GM18909 (cell line): ENCODE measurements at regions not wholly inside any gene's neighbourhood (a gene's known extent, or its start where the extent isn't known, plus 50 kb on each side); places are given as distances from the start of the nearest gene placed in this dataset.

Experiments used
- ATAC-seq: cut with Tn5 transposase; IDR thresholded peaks from one replicate; pipeline ENCODE4 v1.9.1; 2021; ENCODE audit warnings: mild to moderate bottlenecking; ENCODE audit not compliant: unreplicated experiment, poor library complexity

DNA sequence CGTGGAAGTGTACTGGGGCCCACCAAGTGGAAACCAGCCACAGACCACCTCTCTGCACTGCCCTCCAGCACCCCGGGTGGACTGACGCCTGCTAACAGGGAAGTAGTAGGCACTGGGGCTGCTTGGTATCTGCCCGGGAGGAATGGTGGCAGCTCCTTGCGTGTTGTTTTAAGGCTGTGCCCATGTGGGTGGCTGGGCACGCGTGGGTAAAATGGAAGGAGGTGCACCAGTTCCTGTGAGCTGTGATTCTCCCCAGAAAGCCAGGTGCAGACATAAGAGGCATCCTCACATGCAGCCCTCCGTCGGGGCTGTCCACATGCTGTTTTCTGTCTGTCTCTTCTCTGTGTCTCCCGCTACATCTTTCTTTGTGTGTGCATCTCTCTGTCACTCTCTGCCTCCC is 122.3 kb downstream of the ENGASE start:
- ATAC-seq = no peak

DNA sequence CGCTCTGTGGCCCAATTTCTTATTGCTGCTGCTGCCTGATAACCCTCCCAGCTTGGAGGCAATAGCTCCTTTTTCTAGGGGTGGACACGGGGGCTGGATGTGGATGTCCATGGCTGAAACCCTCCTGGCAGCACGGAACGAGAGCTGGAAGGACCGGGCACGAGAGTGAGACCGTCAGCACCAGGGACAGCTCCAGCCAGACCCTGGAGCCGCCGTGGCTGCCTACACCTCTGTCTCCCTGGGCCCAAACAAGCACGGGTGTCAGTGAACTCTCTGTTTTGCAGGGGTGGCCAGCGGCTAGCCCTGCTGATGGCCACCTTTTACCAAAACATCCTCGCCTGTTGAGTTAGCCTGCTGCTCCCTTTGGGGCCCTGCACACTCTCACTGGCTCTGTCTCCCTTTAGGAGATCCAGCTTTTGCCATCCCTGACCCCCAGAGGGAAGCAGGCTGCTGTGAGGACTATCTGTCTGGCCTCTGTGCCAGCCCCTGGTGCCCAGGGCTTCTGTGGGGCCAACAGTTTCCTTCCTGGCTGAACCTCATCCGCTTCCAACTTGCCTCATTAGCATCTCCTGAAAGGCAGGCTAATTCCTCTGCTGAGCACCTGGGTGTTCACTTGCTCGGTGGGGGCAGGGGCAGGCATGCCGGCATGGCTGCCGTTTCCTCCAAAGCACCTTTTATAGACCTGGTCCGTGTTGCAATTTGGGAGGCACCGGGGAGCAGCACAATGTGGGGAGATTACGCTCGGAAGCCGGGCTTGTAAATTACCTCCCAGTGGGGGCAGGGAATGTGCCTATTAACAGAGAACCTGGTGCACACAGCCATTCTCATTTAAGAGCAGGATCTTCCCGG is 118.1 kb downstream of the ENGASE start:
- no peak for ATAC-seq

DNA sequence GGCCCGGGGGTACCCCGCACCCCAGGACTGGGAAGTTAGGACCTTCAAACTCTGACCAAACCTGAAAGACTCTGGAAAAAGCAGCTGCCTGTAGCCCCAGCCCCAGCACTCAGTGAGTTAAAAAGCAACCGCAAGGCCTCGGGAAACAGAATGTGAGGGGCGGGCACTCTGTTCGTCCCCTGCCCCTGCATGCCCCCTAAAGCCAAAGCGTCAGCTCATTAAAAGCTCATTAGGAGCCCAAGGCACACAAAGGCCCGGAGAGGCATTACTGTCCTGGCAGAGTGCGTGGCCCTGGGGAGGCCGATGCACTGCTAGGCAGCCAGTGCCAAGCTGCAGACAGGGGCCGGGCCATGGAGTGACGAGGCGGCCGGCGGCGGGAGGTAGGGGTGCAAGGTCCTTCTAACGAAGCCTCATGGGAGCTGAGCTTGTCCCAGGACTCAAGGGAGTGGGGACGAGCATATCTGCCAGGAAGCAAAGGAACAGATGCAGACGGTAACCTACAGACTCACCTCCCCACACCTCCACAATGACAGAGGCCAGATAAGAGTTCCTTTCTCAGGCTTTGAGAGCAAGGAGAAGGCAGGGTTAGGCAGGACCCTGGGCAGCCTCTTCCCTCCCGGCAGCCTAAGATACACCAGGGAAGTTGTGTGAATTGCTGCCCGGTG is 116.8 kb downstream of the ENGASE start:
- ATAC-seq = no peak

DNA sequence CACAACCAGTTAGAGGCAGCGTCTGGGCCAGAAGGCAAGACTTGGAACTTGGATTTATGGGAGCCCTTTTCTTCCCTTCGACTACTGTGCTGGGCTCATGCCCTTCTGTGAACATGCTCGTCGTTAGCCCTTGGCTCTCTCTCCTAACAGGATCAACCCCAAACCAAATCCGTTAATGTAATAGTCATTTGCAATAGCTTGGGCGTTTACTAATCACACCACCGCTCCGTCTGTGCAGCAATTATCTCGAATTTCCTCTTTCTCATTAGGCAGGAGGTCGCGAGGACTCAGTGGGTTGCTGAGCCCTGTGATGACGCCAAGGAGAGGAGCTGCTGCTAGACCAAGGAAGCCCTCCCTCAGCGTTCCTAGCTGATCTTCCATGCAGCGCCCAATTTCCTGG is 114.7 kb downstream of the ENGASE start:
- no peak for ATAC-seq

DNA sequence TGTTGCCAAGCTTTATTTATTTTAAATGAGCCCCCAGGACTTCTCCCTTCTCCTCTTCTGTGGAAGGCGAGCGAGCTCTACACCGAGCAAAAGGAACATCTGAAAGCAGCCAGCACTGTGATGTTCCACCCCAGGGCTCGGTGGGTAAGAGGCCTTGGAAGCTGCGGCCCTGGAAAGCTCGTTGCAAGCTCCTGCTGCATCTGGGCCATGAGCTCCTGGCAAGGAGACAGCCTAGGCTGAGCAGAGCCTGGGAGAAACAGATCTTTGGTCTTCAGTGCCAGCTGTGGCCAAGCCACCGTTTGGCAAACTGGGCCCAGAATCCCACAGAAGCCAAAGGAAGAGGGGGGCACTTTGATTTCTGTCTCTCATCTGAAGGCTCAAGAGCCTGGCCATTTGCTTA is 114.1 kb downstream of the ENGASE start:
- no peak for ATAC-seq

DNA sequence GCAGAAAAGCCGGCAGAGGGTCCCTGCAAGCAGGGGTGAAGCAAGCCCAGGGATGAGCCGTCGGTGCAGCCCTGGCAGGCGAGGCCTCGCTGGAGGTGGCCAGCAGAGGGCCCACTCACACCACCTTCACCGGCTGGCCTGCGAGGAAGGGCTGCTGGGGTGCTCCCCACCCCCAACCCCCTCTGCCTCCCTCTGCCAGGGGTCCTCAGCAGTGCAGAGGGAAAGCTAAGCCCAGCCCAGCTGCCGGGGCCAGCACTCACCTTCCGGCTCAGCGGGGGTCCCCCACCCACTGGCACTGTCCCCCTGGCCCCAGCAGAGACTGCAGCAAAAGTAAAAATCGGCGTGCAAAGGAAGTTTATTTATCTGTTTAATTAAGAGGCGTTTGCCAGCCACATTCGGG is 113.4 kb downstream of the ENGASE start:
- no peak for ATAC-seq

DNA sequence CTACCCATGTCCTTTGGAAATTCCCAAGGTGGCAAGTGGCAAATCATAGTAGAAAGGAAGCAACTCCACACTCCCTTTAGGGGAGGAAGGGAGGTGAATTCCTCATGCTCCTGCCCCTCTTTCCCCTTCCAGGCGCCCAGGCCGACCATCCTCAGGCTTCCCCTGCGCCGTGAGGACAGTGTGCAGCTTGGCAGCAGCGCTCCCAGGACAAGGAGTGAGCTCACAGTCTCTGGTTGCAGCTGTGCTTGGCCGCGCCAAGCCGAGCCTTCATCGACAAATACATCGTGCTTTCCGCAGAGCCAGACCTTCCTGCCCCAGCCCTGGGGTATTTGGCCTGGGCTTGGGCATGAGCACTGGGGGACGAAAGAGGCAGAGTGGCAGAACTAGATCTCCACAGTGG is 112.6 kb downstream of the ENGASE start:
- no peak for ATAC-seq

DNA sequence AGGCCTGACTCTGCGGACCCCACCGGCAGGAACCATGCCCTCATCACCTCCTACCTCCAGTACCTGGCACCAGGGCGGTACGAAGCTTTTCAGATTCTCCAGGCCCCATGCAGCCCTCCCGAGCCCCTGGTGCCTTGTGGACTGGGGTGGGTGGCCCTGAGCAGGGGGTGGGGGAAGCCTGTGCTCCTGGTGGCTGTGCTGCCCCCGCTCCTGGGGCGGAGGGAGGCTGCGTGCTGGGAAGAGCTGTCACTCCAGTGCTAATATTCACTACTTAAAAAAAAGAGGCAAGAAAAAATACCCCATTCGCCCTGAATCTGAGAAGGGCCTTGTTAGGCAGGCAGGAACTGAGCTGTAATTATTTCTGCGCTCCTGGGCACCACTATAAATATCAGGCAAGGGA is 111.8 kb downstream of the ENGASE start:
- ATAC-seq = no peak

DNA sequence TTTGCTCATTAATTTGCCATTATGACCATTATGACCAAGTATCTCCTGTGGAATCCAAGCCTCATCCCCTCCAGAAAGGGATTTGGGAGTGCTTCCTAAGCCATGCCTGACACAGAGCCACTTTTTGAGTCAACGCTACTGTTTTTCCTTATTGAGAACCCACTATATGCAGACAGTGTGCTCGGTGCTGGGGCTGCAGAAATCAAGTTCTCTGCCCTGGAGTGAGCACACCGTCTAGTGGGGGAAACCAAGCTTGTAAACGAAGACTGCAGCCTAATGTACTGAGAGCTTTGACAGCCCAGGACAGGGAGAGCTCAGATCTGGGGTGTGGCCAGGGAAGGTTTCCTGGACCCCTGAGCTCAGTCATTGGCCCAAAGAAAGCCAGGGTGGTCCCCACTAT is 111.0 kb downstream of the ENGASE start:
- ATAC-seq = no peak

DNA sequence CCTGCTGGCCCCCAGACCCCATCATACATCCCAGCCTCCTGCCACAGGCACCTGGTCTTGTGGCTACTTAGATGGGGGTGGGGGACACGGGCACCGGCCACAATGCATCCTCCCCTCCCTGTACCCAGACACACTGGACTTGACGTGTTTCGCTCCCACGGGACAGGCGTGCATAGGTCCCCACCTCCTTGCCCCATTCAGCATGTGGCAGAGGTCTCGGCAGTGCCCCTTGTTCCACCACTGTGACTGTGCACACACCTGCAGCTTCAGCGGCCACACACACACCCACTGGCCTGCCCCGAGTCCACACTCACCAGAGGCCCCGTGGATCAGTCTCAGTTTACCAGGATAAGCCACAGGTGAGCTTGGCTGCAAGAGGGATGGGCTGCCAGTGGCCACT is 109.6 kb downstream of the ENGASE start:
- ATAC-seq = no peak

DNA sequence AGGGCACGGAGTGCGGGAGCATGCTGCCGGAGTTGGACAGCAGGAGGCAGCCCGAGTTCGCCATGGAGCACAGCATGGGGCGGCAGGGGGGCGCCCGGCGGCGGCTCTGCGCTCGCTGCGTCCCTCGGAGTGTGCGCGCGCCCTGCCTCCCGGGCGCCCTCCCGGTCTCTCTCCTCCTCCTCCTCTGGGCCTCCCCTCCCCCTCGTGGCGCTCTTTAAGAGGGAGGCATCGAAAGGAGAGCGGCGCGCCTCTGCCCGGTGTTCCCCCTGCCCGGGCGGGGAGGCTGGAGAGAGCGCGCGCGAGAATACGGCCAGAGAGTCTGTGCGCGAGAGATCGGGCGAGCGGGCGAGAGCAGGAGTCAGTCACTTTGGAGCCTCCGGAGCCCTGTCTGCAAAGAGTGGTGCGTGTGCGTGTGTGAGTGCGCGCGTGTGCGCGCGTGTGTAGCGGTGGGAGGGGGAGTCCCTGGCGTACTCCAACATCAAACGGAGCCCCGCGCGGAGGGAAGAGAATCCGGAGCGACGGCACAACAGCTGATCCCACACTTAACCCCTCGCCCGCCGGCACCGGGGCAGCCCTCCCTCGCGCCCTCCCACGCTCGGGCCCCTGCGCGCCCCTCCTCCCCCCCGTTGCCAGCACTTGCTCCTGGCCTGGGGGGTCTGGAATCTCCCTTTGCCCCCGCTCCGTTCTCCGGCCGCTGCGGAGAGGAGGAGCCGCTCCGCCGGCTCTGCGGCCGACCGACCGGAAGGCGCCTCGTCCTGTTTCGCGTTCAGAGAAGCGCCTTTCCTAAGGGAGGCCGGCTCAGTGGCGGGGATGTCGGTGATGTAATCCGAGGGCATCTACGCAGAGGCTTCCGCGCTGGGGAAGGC is 108.9 kb downstream of the ENGASE start:
- ATAC-seq = no peak

DNA sequence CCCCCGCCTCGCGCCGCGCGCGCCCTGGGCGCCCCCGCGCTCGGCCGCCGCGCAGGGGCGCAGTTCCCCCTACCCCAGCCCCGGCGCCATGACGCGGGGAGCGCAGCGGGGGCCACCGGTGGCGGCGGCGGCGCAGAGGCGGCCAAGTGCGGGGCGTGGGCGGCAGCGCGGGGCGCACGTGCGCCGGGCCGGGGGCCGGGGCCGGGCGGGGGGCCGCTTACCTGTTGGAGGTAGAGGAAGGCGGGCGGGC is 108.3 kb downstream of the ENGASE start:
- no peak for ATAC-seq

DNA sequence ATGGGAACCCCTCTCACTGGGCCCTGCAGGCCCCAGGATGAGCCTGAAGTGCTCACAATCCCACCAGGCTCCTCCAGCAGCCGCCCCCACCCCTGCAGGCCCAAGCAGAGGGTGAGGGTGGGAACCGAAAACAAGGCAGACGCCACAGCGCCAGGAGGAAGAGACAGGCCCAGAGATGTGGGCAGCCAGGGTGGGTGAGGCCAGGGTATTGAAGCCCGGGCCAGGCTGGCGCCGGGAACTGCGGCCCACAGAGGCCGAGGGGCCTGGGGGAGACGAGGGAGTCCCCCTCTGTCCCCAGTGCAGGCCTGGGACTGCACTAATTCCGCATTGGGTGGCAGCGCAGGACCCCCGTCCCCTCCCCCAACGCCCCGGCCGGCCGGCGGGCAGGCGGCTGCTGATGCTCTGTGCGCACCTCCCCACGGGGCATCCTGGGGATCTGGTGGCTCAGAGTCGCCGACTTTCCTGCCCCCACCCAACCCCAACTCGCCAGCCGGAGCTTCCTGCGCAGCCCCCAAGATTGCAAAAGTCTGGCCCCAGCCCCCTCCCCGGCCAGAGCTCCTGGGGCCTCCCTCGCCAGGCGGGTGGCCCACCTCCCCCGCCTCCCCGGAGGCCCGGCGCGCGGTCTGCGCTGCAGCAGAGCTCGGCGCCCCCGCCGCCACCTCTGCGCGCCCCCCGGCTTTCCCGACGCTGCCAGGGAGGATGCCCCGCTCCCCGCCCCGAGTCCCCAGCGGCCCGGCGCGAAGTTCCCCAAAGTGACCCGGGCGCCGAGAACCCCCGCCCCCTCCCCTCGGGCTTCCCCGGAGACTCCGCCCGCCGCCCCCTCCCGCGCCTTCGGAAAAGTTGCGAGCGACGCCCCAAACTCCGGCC is 107.8 kb downstream of the ENGASE start:
- ATAC-seq = no peak

DNA sequence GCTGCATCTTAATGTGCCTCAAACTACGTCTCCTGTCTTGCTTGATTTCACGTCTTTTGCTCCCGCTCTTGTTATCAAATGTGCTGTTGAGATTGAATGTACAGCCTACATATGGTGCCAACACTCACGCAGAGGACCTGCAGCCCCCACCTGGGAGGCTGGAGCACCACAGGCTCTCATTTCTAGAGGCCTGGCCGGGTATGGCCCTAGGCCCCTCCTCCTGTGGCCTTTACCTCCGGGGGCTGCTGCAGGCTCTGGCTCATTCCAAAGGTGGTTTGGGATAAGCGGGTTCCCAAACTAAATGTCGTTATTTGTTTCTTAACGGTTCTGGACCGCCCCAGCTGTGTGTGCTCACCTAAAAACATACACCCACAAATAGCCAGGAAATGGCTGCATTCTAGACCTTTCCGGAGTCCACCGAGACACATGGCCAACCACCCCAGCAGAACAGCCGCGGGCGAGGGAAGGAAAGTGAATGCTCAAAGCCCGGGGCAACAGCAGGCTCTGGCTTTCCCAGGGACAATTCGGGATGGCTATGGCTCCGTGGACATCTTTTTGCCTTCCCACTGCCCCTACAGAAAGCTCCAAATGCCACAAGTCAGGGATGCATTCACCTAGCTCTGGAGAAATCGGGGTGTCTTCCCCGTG is 105.9 kb downstream of the ENGASE start:
- no peak for ATAC-seq

DNA sequence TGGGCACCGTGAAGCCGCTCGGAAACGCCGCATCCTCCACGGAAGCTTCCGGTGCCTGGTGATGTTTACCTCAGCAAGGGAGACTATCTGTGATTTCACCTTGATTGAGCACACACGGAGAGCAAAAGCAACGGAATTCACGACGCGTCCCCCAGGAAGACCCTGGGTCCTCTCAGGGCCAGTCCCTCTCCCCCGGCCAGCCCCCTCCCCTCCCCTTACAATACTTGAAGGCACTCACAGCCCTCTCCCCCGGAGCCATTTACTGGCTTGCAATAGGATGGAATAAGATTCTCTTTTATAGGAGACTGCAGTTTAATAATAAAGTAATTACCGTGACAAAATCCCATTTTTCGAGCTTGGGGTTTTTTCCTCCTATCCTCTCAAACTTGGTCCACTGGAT is 104.7 kb downstream of the ENGASE start:
- ATAC-seq = no peak

DNA sequence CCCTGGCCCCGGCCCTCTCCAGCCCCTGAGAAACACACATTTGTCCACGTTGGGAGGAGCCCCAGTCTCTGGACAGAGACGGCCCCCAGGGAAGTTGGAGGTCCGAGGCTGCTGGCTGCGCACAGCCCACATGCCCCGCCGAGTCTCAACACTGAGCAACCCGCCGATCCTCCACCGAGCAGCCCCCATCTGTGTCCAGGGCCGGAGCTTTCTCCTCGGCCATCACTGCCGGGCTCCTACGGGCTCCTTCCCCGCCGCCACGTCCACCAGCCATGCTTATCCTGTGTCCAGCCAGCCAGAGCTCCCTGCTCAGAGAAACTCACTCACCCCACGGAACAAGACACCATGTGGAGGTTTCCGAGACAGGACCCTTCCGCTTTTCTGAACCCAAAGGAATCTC is 103.3 kb downstream of the ENGASE start:
- no peak for ATAC-seq

DNA sequence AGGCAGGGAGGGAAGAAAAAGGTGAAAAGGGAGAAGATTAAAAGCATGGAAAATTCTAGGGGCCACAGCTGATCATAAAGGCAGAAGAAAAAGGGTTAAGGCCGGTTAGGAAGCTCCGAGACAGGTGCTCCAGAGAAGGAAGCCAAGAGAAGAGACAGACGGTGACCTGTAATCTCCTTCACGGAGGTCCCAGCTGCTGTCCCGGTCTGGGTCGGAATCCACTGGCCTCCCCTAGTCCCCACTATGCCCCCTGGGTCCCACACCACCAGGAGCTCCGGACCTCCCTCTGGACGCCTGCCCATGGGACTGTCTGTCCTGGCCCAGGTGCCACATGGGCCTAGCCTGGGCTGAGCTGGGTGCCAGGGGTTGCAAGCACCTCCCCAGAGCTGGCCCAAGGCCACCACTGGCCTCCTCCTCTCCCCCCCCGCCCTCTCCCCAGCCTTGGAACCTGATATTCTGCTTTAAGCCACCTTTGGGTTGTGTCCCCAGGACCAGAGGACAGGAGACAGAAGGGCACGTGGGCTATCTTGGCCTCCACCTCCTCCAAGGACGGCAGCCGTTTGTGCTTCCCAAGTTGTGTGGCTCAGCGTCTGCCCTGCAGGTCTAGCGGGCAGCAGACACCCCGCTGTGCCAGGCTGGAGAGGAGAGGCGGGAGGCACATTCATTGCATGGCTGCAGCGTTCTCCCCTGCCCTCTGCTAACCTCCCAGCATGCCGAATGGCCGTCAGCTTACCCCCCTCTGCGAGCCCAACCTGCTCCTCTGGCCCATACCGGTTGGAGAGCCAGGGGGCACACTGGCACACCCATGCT is 102.4 kb downstream of the ENGASE start:
- ATAC-seq = no peak

DNA sequence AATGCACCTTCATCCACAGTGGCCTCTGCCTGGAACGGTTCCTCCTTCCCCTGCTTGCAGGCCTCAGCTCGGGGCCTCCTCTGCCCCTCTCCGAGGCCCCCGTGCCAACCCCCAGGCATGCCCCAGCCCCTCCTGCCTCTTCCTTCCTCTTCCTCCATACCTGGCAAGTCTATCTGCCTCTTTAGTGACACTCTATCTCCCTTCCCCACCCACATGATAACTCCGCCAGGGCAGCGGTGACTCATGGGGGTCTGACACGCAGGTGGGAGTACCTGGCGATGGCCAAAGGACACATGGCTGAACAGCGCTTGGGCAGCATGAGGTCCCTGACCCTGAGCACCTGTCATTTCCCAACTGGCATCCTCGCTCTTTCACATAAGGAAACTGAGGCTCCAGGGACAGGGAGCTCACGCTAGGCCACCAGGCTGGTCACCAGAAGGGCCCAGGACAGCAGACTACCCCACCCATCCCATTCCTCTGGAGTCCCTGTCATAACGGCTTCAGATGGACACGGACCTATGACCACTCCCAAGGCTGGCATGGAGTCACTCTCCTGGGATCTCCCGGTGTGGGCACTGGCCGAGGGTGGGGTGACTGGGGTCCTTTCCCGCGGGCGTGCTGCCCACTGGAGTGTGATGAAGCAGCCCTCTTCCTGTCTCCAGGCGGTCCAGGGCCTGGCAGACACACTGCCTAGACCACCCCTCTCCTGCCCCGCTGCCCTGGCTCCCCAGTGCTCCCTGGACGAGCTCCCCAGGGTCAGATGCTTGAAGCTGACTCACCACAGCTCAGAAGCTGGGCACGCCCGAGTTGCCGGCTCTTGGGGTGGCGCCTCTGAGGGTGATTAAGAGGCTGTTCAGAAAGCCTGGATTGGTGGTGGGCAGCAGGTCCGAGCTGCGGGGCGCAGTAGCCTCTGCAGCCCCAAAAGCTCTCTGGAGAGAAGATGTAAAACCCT is 100.6 kb downstream of the ENGASE start:
- no peak for ATAC-seq
